ENCODE measurements at regions not wholly inside any gene's neighbourhood (a gene's known extent, or its start where the extent isn't known, plus 50 kb on each side); places are given as distances from the start of the nearest gene placed in this dataset.

DNA sequence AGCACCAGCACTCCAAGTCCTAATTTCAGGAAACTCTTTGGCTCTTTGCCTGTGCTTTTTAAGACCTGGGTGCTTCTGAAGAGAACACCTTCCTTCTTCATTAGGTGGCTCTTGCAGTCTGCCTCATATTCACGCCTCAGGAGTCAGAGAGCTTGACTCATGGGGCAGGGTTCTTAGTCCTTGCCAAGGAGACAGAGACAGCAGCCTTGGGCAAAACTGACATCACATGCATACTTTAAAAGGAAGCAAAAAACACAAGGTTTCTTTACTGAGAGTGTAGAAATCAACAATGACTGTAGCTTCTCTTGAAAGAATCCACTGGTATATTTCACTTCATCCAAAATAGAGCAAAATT, 780.6 kb downstream of the INHBA start:
- H3K27ac ChIP-seq (ENCODE audit: low read depth, low read length), result no peak overlapping the region
- H4K20me1 ChIP-seq (ENCODE audit: low read depth, low read length), result no peaks in the 10 kb centered on the region
- no peak overlapping the region for H3K4me2 ChIP-seq (ENCODE audit: low read depth, low read length, poor library complexity, severe bottlenecking)
- H3K36me3 ChIP-seq (ENCODE audit: low read length), result no peaks in the 10 kb centered on the region
- H2AFZ ChIP-seq (ENCODE audit: low read depth, low read length, severe bottlenecking), result no peak overlapping the region
- H3K79me2 ChIP-seq (ENCODE audit: insufficient read depth, low read length), result no peaks in the 10 kb centered on the region
- no peaks in the 10 kb centered on the region for H3F3A ChIP-seq (ENCODE audit: insufficient read depth)
- H3K4me3 ChIP-seq (ENCODE audit: insufficient read depth, low read length, poor library complexity, severe bottlenecking), result no peak overlapping the region
- no peaks in the 10 kb centered on the region for H3K27me3 ChIP-seq (ENCODE audit: low read length)
- H3K9me3 ChIP-seq (ENCODE audit: insufficient read depth, low read length), result no peaks in the 10 kb centered on the region
- no peak for TF ChIP-seq EZH2phosphoT487 (conservative IDR thresholded peaks at IDR 0.05; ENCODE audit: low read length)
- TF ChIP-seq, protein P1, sequence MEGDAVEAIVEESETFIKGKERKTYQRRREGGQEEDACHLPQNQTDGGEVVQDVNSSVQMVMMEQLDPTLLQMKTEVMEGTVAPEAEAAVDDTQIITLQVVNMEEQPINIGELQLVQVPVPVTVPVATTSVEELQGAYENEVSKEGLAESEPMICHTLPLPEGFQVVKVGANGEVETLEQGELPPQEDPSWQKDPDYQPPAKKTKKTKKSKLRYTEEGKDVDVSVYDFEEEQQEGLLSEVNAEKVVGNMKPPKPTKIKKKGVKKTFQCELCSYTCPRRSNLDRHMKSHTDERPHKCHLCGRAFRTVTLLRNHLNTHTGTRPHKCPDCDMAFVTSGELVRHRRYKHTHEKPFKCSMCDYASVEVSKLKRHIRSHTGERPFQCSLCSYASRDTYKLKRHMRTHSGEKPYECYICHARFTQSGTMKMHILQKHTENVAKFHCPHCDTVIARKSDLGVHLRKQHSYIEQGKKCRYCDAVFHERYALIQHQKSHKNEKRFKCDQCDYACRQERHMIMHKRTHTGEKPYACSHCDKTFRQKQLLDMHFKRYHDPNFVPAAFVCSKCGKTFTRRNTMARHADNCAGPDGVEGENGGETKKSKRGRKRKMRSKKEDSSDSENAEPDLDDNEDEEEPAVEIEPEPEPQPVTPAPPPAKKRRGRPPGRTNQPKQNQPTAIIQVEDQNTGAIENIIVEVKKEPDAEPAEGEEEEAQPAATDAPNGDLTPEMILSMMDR (IDR thresholded peaks at IDR 0.05; ENCODE audit: insufficient read depth, low read length, poor library complexity, severe bottlenecking), result no peak
- no peaks in the 10 kb centered on the region for H3K9me2 ChIP-seq (replicated peaks; ENCODE audit: insufficient read depth, low read length)
- H3K9ac ChIP-seq (ENCODE audit: low read length), result no peak overlapping the region

DNA sequence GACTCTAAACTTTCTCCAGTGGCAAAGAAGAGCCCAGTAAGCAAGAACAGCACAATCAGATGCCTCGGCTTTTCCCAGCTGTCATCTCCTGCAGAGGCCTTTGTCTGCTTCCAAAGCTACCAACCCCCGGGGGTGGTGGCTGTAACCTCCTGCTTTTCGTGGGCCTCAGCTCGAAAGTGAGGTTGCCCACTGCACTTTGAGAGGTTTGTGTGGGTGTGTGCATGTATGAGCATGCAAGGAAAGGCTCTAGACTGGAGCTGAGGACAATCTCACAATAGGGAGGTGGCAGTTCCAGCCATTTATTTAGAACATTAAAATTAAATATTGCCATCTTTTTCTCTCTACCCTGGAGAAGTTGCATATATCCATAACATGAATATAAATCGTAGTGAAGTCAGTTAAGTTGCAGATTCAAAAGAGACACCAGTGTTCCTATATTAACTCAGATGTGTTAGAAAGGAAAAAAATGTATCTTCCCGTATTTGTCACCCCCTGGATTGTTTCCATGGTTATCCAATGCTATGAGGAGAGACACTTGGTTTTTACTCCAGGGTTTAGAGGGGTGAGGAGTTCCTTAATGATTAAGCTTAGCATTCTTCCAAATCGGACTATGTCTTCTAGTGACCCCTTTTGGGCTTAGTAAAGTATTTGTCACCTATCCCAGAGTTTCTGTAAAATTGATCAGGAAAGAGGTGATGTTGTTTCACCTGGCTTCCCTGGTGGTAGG, 781.1 kb downstream of the INHBA start:
- Histone ChIP-seq H2AFZ (ENCODE audit: low read depth, low read length, severe bottlenecking) (no peak overlapping the region), H3K79me2 (ENCODE audit: insufficient read depth, low read length) (no peaks in the 10 kb centered on the region), H3K27me3 (ENCODE audit: low read length) (no peaks in the 10 kb centered on the region), H3K9ac (ENCODE audit: low read length) (no peak overlapping the region), H4K20me1 (ENCODE audit: low read depth, low read length) (no peaks in the 10 kb centered on the region), H3F3A (ENCODE audit: insufficient read depth) (no peaks in the 10 kb centered on the region), H3K4me3 (ENCODE audit: insufficient read depth, low read length, poor library complexity, severe bottlenecking) (no peak overlapping the region), H3K27ac (ENCODE audit: low read depth, low read length) (no peak overlapping the region), H3K36me3 (ENCODE audit: low read length) (no peaks in the 10 kb centered on the region), H3K9me2 (replicated peaks; ENCODE audit: insufficient read depth, low read length) (no peaks in the 10 kb centered on the region), H3K9me3 (ENCODE audit: insufficient read depth, low read length) (no peaks in the 10 kb centered on the region), H3K4me2 (ENCODE audit: low read depth, low read length, poor library complexity, severe bottlenecking) (no peak overlapping the region)
- TF ChIP-seq, protein P1 (IDR thresholded peaks at IDR 0.05; ENCODE audit: insufficient read depth, low read length, poor library complexity, severe bottlenecking), result no peak
- no peak for TF ChIP-seq EZH2phosphoT487 (conservative IDR thresholded peaks at IDR 0.05; ENCODE audit: low read length)

DNA sequence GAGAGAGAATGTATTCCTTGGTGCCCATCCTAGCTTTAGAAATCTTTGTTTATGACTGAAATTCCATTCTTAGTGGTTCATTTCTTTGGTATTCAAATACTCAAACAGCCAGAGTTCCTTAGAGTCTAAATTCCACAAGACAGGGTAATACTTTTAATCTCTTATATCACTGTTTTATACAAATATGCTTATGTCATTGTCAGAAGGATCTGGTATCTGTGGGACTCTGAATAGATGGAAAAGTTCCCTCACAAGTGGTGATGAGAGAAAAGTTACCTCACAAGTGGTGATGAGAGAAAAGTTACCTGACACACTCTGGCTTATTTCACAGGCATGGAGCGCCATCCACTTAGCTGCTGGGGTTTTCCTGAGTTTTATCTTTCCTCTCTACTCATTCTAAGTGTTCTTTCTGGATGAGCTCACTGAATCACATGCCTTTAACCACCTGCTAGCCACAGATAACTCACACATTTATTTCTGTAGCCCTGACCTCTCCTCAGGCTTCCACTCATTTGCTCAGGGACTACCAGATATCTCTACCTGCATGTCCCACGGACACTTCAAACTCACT, 784.0 kb downstream of the SUGCT start:
- Histone ChIP-seq H3K4me3 (ENCODE audit: insufficient read depth, low read length, poor library complexity, severe bottlenecking) (no peak overlapping the region), H3K36me3 (ENCODE audit: low read length) (no peaks in the 10 kb centered on the region), H3K9me2 (replicated peaks; ENCODE audit: insufficient read depth, low read length) (no peaks in the 10 kb centered on the region), H3K27ac (ENCODE audit: low read depth, low read length) (no peak overlapping the region), H2AFZ (ENCODE audit: low read depth, low read length, severe bottlenecking) (no peak overlapping the region), H4K20me1 (ENCODE audit: low read depth, low read length) (no peaks in the 10 kb centered on the region), H3F3A (ENCODE audit: insufficient read depth) (no peaks in the 10 kb centered on the region), H3K27me3 (ENCODE audit: low read length) (no peaks in the 10 kb centered on the region), H3K9ac (ENCODE audit: low read length) (no peak overlapping the region), H3K79me2 (ENCODE audit: insufficient read depth, low read length) (no peaks in the 10 kb centered on the region), H3K4me2 (ENCODE audit: low read depth, low read length, poor library complexity, severe bottlenecking) (no peak overlapping the region), H3K9me3 (ENCODE audit: insufficient read depth, low read length) (no peaks in the 10 kb centered on the region)
- TF ChIP-seq EZH2phosphoT487 (conservative IDR thresholded peaks at IDR 0.05; ENCODE audit: low read length), result no peak
- TF ChIP-seq, protein P1 (IDR thresholded peaks at IDR 0.05; ENCODE audit: insufficient read depth, low read length, poor library complexity, severe bottlenecking), result no peak

All from SU-DHL-6 (cell line).